22Rv1 (cell line): ENCODE measurements at regions not wholly inside any gene's neighbourhood (a gene's known extent, or its start where the extent isn't known, plus 50 kb on each side); places are given as distances from the start of the nearest gene placed in this dataset.

Experiments used
- H3K27ac ChIP-seq: fragments of 450-650 bp; 2 replicates; pipeline ENCODE4 v1.5.1; 2017
- CTCF ChIP-seq: fragments of 450-650 bp; IDR thresholded peaks from 2 replicates; pipeline ENCODE4 v1.5.1; 2017; ENCODE audit warnings: mild to moderate bottlenecking
- ZFX ChIP-seq: fragments of 450-650 bp; IDR thresholded peaks from 2 replicates; pipeline ENCODE4 v1.6.1; 2017; ENCODE audit warnings: antibody characterized with exemption, borderline replicate concordance

DNA sequence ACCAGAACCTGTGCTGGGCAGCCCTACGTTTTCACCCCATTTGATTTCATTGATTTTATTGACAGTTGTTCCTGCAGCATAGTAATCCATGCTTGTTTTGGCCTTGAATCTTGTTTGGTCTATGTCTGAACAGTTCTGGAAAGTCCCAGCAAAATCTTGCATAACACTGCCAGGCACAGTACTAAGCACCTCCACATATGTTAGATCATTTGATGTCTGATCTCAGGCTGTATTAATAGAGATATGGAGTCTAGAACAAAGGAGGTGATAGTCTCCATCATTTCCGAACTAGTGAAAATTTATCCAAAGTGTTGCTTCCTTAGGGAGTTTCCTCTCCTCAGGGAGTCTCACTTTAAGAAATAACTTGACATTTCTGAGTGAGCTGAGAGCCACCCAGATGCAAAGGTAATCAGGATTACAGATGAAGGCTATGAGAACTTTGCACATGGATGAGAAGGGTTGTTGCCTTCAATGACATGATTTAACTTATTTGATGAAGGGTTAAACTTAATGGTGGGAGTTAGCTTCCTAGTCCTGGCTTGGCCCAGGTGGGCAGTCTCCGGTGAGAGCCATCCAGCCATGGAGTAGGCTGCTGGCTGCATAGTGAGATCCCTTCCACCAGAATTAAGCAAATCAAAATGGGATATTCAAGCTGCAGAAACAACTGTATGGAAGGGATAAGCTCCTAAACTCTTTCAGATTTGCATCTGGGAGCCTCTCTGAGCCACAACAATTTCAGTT is 173.8 kb upstream of the MVB12B start:
- TF ChIP-seq ZFX (no peak), CTCF (no peak)
- H3K27ac ChIP-seq = no peak overlapping the region

DNA sequence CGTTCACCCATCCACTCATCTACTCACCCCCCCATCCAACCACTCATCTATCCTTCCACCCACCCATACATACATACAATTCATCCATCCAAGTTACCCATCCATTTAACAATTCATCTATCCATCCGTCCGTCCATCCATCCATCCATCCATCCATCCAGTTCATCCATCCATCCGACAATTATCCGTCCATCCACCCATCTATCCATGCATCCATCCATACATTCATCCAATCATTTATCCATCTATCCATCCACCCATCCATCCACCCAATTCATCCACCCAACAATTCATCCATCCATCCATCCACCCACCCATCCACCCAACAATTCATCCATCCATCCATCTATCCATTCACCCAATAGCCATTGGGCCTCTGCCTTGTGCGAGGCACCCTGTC is 173.2 kb upstream of the MVB12B start:
- no peak overlapping the region for H3K27ac ChIP-seq
- TF ChIP-seq CTCF (no peak), ZFX (no peak)

DNA sequence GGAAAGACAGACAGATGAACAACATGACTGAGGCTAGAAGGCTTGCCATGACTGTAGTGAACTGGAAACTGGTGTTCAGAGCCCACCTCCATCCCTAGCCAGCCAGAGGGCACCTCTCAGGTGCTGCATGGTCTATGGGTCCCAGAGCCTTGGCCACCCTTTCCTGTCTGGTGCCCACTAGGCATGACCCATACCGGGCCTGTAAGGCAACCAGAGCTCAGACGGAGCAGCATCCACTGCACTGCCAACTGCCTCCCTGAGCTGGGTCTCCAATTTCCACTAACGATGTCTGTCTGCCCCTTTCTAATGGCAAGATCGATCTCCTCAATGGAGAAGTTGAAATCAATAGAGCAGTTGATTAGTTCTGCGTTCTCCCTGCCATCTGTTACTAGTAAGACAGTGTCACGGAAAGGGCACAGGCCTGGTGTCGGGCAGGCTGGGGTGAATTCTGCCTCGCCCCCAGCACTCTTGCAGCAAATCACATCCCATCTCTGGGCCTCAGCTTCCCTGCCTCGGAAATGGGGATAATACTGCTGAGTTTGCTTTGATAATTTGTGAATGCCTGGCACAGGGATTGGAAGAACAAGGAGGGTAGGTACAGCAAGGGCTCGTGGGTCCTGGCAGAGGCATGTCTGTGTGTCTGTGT is 172.3 kb upstream of the MVB12B start:
- no peak for TF ChIP-seq CTCF
- TF ChIP-seq ZFX = no peak
- no peak overlapping the region for H3K27ac ChIP-seq

- TF ChIP-seq CTCF = no peak
- no peak for TF ChIP-seq ZFX
- H3K27ac ChIP-seq = no peak overlapping the region
Measured at GRCh38 chr9:126154869-126155268, 171.8 kb upstream of the MVB12B start.

GRCh38 chr9:126155756-126156664 is 170.6 kb upstream of the MVB12B start:
- no peak overlapping the region for H3K27ac ChIP-seq
- no peak for TF ChIP-seq CTCF
- no peak for TF ChIP-seq ZFX

GRCh38 chr9:126156898-126157297 is 169.7 kb upstream of the MVB12B start:
- H3K27ac ChIP-seq = no peak overlapping the region
- TF ChIP-seq ZFX (no peak), CTCF (no peak)
